ENCODE measurements at regions not wholly inside any gene's neighbourhood (a gene's known extent, or its start where the extent isn't known, plus 50 kb on each side); places are given as distances from the start of the nearest gene placed in this dataset.
A peak's percentile ranks its signal among the peaks of the same experiment; 100 is the strongest.
"Not testable (repeated sequence)": the region's sequence is repeated elsewhere in the genome, so short reads cannot be mapped to it uniquely, and the experiment has no call there.

DNA sequence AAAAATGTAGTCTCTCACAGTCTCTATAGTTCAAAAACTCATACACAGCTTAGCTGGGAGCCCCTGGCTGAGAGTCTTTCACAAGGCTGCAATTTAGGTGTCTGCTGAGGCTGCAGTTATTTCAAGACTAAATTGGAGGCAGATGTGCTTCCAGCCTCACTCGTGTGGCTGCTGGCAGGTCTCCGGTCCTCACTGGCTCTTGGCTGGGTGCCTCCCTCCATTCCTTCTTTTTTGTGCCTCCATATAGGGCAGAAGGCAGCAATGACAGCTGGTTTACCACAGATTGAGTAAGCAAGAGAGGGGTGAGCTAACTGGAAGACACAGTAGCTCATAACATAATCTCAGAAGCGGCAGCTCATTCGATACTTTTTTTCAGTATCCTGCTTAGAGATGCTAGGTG lies 2167.7 kb upstream of the WWC1 start:
- no peaks in the 10 kb centered on the region for H3K36me3 ChIP-seq (ENCODE audit: control insufficient read depth, insufficient read depth, low read length)
- Mint-ChIP-seq H3K27me3 (no peaks in the 10 kb centered on the region), H3K4me3 (no peak overlapping the region), H3K4me1 (no peaks in the 10 kb centered on the region), H3K9me3 (peaks cover 0 to 27% (median 11%) of the 10 kb centered on the region in 7 donors), H3K36me3 (no peaks in the 10 kb centered on the region), H3K27ac (no peak overlapping the region)
- ATAC-seq (ENCODE audit: low read depth in 2 of 2): no peak
- no peaks in the 10 kb centered on the region for H3K27me3 ChIP-seq (ENCODE audit: control insufficient read depth, insufficient read depth, low read length)
- H3K4me3 ChIP-seq (ENCODE audit: low read depth, low read length): no peak overlapping the region
- no peaks in the 10 kb centered on the region for H3K4me1 ChIP-seq (ENCODE audit: control insufficient read depth, insufficient read depth, low read length, poor library complexity, severe bottlenecking)
- peaks cover 5 to 6% of the 10 kb centered on the region in 2 experiments for H3K9me3 ChIP-seq (ENCODE audit: control insufficient read depth in 2 of 2, low read length in 2 of 2)
- no peak overlapping the region for H3K27ac ChIP-seq (ENCODE audit: insufficient read depth, low read length, poor library complexity, severe bottlenecking)
- DNase-seq: no peak

DNA sequence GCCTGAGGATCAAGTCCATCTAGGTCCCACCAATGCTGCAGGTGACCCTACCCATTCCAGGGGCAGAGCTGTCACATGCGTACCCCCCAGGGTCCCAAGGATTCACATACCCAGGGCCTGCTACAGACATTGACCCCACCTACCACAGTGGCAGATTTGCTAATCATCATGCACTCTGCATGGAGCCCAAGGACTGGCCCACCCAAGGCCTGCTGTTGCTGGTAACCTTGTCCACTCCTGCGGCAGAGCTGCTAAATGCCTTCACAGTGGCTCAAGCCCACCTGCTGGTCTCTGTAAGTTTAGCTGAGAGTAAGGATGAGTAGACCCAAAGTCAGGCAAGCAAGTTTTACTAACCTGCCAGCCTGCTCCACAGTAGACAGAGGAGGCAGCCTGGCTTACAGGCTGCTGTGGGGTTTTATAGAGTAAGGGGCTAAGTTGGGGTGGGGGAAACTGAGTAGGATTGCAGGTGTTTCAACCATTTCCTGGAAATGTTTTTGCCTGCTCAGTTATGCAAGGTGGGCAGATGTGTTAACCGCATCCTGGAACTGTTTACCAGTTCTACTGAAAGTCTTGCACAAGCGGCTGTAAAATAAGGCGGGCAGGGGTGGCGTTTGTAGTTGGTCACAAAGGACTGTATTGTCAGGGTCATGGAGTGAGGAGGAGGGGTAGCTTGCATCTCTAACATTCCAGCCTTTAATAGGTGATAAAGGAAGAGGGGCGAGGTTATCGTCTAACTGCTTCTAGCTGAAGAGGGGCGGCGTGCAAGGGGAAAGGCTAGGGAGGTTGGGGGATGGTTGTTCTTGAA lies 2163.5 kb upstream of the WWC1 start:
- Mint-ChIP-seq H3K4me1 (no peaks in the 10 kb centered on the region), H3K27me3 (no peaks in the 10 kb centered on the region), H3K36me3 (no peaks in the 10 kb centered on the region), H3K27ac (no peak overlapping the region), H3K4me3 (no peak overlapping the region), H3K9me3 (peaks cover 0 to 8% (median 5%) of the 10 kb centered on the region in 7 donors)
- no peak overlapping the region for H3K4me3 ChIP-seq (ENCODE audit: low read depth, low read length)
- no peaks in the 10 kb centered on the region for H3K27me3 ChIP-seq (ENCODE audit: control insufficient read depth, insufficient read depth, low read length)
- no peak overlapping the region for H3K27ac ChIP-seq (ENCODE audit: insufficient read depth, low read length, poor library complexity, severe bottlenecking)
- ATAC-seq (ENCODE audit: low read depth in 2 of 2): no peak
- H3K36me3 ChIP-seq (ENCODE audit: control insufficient read depth, insufficient read depth, low read length): no peaks in the 10 kb centered on the region
- peak in 1 of 3 donors; percentile 1 for DNase-seq
- no peaks in the 10 kb centered on the region for H3K4me1 ChIP-seq (ENCODE audit: control insufficient read depth, insufficient read depth, low read length, poor library complexity, severe bottlenecking)
- peaks cover 4 to 9% of the 10 kb centered on the region in 2 experiments for H3K9me3 ChIP-seq (ENCODE audit: control insufficient read depth in 2 of 2, low read length in 2 of 2)

DNA sequence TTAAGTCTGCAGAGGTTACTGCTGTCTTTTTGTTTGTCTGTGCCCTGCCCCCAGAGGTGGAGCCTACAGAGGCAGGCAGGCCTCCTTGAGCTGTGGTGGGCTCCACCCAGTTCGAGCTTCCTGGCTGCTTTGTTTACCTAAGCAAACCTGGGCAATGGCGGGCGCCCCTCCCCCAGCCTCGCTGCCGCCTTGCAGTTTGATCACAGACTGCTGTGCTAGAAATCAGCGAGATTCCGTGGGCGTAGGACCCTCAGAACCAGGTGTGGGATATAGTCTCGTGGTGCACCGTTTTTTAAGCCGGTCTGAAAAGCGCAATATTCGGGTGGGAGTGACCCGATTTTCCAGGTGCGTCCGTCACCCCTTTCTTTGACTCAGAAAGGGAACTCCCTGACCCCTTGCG lies 2146.3 kb upstream of the WWC1 start:
- H3K4me3 Mint-ChIP-seq, H3K4me1 Mint-ChIP-seq: not testable (repeated sequence)

GRCh38 chr5:166163996-166164610 lies 2127.3 kb upstream of the WWC1 start:
- Histone ChIP-seq H3K9me3 (ENCODE audit: control insufficient read depth in 2 of 2, low read length in 2 of 2) (no peaks in the 10 kb centered on the region), H3K27me3 (ENCODE audit: control insufficient read depth, insufficient read depth, low read length) (no peaks in the 10 kb centered on the region), H3K4me3 (ENCODE audit: low read depth, low read length) (no peak overlapping the region), H3K36me3 (ENCODE audit: control insufficient read depth, insufficient read depth, low read length) (no peaks in the 10 kb centered on the region), H3K27ac (ENCODE audit: insufficient read depth, low read length, poor library complexity, severe bottlenecking) (no peak overlapping the region), H3K4me1 (ENCODE audit: control insufficient read depth, insufficient read depth, low read length, poor library complexity, severe bottlenecking) (no peaks in the 10 kb centered on the region)
- H3K9me3 Mint-ChIP-seq: peaks cover 0 to 14% (median 9%) of the 10 kb centered on the region in 7 donors
- DNase-seq (no peak), ATAC-seq (ENCODE audit: low read depth in 2 of 2) (no peak)
- no peaks in the 10 kb centered on the region for H3K4me1 Mint-ChIP-seq
- no peaks in the 10 kb centered on the region for H3K36me3 Mint-ChIP-seq
- no peak overlapping the region for H3K4me3 Mint-ChIP-seq
- H3K27ac Mint-ChIP-seq: no peak overlapping the region
- no peaks in the 10 kb centered on the region for H3K27me3 Mint-ChIP-seq

More for the DNA sequence above, 2146.3 kb upstream of the WWC1 start:
- not testable (repeated sequence) for H3K36me3 ChIP-seq (ENCODE audit: control insufficient read depth, insufficient read depth, low read length); H3K9me3 ChIP-seq (ENCODE audit: control insufficient read depth in 2 of 2, low read length in 2 of 2); H3K27ac Mint-ChIP-seq; H3K36me3 Mint-ChIP-seq; H3K27me3 ChIP-seq (ENCODE audit: control insufficient read depth, insufficient read depth, low read length); H3K4me3 ChIP-seq (ENCODE audit: low read depth, low read length); DNase-seq; H3K27me3 Mint-ChIP-seq; H3K4me1 ChIP-seq (ENCODE audit: control insufficient read depth, insufficient read depth, low read length, poor library complexity, severe bottlenecking); H3K27ac ChIP-seq (ENCODE audit: insufficient read depth, low read length, poor library complexity, severe bottlenecking); ATAC-seq (ENCODE audit: low read depth in 2 of 2)
- H3K9me3 Mint-ChIP-seq: peaks cover 0 to 15% (median 5%) of the 10 kb centered on the region in 7 donors

GRCh38 chr5:166165596-166165995 lies 2125.8 kb upstream of the WWC1 start:
- H3K36me3 ChIP-seq (ENCODE audit: control insufficient read depth, insufficient read depth, low read length): no peaks in the 10 kb centered on the region
- H3K9me3 ChIP-seq (ENCODE audit: control insufficient read depth in 2 of 2, low read length in 2 of 2): no peaks in the 10 kb centered on the region
- no peak overlapping the region for H3K27ac ChIP-seq (ENCODE audit: insufficient read depth, low read length, poor library complexity, severe bottlenecking)
- Mint-ChIP-seq H3K4me3 (no peak overlapping the region), H3K9me3 (peaks cover 0 to 15% (median 9%) of the 10 kb centered on the region in 7 donors), H3K36me3 (no peaks in the 10 kb centered on the region), H3K4me1 (no peaks in the 10 kb centered on the region), H3K27me3 (no peaks in the 10 kb centered on the region), H3K27ac (no peak overlapping the region)
- ATAC-seq (ENCODE audit: low read depth in 2 of 2): no peak
- no peaks in the 10 kb centered on the region for H3K27me3 ChIP-seq (ENCODE audit: control insufficient read depth, insufficient read depth, low read length)
- no peak for DNase-seq
- no peak overlapping the region for H3K4me3 ChIP-seq (ENCODE audit: low read depth, low read length)
- no peaks in the 10 kb centered on the region for H3K4me1 ChIP-seq (ENCODE audit: control insufficient read depth, insufficient read depth, low read length, poor library complexity, severe bottlenecking)

- H3K36me3 Mint-ChIP-seq: no peaks in the 10 kb centered on the region
- no peaks in the 10 kb centered on the region for H3K9me3 ChIP-seq (ENCODE audit: control insufficient read depth in 2 of 2, low read length in 2 of 2)
- no peaks in the 10 kb centered on the region for H3K4me1 Mint-ChIP-seq
- H3K4me3 ChIP-seq (ENCODE audit: low read depth, low read length): no peak overlapping the region
- no peak overlapping the region for H3K4me3 Mint-ChIP-seq
- ATAC-seq (ENCODE audit: low read depth in 2 of 2) (no peak), DNase-seq (no peak)
- H3K4me1 ChIP-seq (ENCODE audit: control insufficient read depth, insufficient read depth, low read length, poor library complexity, severe bottlenecking): no peaks in the 10 kb centered on the region
- no peak overlapping the region for H3K27ac Mint-ChIP-seq
- H3K27me3 ChIP-seq (ENCODE audit: control insufficient read depth, insufficient read depth, low read length): no peaks in the 10 kb centered on the region
- H3K36me3 ChIP-seq (ENCODE audit: control insufficient read depth, insufficient read depth, low read length): no peaks in the 10 kb centered on the region
- no peak overlapping the region for H3K27ac ChIP-seq (ENCODE audit: insufficient read depth, low read length, poor library complexity, severe bottlenecking)
- H3K27me3 Mint-ChIP-seq: no peaks in the 10 kb centered on the region
- H3K9me3 Mint-ChIP-seq: peaks cover 0 to 17% (median 9%) of the 10 kb centered on the region in 7 donors
These were observed 2125.4 kb upstream of the WWC1 start for GRCh38 chr5:166166071-166166470.

- H3K4me3 ChIP-seq (ENCODE audit: low read depth, low read length): no peak overlapping the region
- DNase-seq (no peak), ATAC-seq (ENCODE audit: low read depth in 2 of 2) (no peak)
- Mint-ChIP-seq H3K27me3 (no peaks in the 10 kb centered on the region), H3K9me3 (peaks cover 0 to 19% (median 6%) of the 10 kb centered on the region in 7 donors), H3K4me3 (no peak overlapping the region), H3K4me1 (no peaks in the 10 kb centered on the region), H3K36me3 (no peaks in the 10 kb centered on the region), H3K27ac (no peak overlapping the region)
- no peak overlapping the region for H3K27ac ChIP-seq (ENCODE audit: insufficient read depth, low read length, poor library complexity, severe bottlenecking)
- no peaks in the 10 kb centered on the region for H3K27me3 ChIP-seq (ENCODE audit: control insufficient read depth, insufficient read depth, low read length)
- no peaks in the 10 kb centered on the region for H3K36me3 ChIP-seq (ENCODE audit: control insufficient read depth, insufficient read depth, low read length)
- H3K4me1 ChIP-seq (ENCODE audit: control insufficient read depth, insufficient read depth, low read length, poor library complexity, severe bottlenecking): no peaks in the 10 kb centered on the region
- H3K9me3 ChIP-seq (ENCODE audit: control insufficient read depth in 2 of 2, low read length in 2 of 2): peaks cover 0 to 4% of the 10 kb centered on the region in 2 experiments
These were observed 2118.8 kb upstream of the WWC1 start for GRCh38 chr5:166172597-166172996.
